ENCODE measurements at regions not wholly inside any gene's neighbourhood (a gene's known extent, or its start where the extent isn't known, plus 50 kb on each side); places are given as distances from the start of the nearest gene placed in this dataset.
"Not testable (repeated sequence)": the region's sequence is repeated elsewhere in the genome, so short reads cannot be mapped to it uniquely, and the experiment has no call there.

DNA sequence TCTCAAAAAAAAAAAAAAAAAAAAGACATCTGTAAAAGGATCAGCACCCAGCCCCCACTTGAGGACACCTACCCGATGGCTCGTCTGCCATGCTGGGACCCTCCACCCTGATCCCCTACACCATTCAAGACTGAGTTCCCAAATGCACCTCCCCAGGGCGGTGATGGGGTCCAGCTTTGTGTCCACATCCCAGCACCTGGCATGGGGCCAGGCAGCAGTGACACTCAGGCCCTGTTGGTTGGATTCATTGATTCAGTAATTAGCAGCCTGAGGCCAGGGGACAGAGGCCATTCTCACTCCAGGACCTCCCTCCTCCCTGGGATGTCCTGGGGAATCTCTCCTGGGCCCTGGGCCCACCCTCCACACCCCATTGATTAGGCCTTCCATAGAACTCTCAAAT is 88.8 kb upstream of the RUFY1 start:
- TF ChIP-seq, protein P1, sequence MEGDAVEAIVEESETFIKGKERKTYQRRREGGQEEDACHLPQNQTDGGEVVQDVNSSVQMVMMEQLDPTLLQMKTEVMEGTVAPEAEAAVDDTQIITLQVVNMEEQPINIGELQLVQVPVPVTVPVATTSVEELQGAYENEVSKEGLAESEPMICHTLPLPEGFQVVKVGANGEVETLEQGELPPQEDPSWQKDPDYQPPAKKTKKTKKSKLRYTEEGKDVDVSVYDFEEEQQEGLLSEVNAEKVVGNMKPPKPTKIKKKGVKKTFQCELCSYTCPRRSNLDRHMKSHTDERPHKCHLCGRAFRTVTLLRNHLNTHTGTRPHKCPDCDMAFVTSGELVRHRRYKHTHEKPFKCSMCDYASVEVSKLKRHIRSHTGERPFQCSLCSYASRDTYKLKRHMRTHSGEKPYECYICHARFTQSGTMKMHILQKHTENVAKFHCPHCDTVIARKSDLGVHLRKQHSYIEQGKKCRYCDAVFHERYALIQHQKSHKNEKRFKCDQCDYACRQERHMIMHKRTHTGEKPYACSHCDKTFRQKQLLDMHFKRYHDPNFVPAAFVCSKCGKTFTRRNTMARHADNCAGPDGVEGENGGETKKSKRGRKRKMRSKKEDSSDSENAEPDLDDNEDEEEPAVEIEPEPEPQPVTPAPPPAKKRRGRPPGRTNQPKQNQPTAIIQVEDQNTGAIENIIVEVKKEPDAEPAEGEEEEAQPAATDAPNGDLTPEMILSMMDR (IDR thresholded peaks at IDR 0.05): no peak
- Histone ChIP-seq H3K9me3 (ENCODE audit: control insufficient read depth, insufficient read depth, low read length) (no peaks in the 10 kb centered on the region), H3K4me1 (ENCODE audit: control insufficient read depth, insufficient read depth, low read length) (no peaks in the 10 kb centered on the region), H3K27me3 (ENCODE audit: control insufficient read depth, insufficient read depth, low read length) (no peaks in the 10 kb centered on the region), H3K27ac (ENCODE audit: low read length) (no peak overlapping the region), H3K4me3 (ENCODE audit: low read length) (no peak overlapping the region), H3K36me3 (ENCODE audit: control insufficient read depth, insufficient read depth, low read length) (no peaks in the 10 kb centered on the region)
- intact Hi-C loops (cut with micrococcal nuclease): no loop called here
- Mint-ChIP-seq H3K4me1 (no peaks in the 10 kb centered on the region), H3K27ac (no peak overlapping the region), H3K9me3 (peaks cover 0 to 2% of the 10 kb centered on the region in 2 donors), H3K4me3 (no peak overlapping the region), H3K36me3 (no peaks in the 10 kb centered on the region), H3K27me3 (ENCODE audit: low read depth in 2 of 2) (no peaks in the 10 kb centered on the region)
- WGBS (ENCODE audit: insufficient coverage): 74% methylated on average over 3 of the region's 3 CpGs
- ATAC-seq: no peak
- no peak for DNase-seq

DNA sequence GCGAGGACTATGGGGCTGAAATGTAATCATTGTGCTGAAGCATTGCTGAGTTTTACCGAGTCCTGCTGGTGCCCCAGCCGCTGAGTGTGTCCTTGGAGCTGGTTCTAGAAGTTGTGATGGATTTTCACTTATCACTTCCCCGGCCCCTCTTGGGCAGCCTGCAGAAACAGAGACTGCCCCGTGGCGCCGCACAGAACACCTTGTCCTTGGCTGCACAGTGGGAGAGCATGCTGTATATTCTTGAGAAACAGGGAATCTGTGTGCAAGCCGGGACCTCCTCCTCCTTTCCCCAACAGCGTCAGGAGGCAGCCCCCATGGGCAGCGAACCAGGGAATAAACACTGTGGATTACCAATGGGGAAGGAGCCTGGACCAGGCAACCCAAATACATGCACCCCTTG is 90.6 kb upstream of the RUFY1 start:
- DNase-seq (no peak), ATAC-seq (no peak)
- Histone ChIP-seq H3K4me3 (ENCODE audit: low read length) (no peak overlapping the region), H3K27ac (ENCODE audit: low read length) (no peak overlapping the region), H3K9me3 (ENCODE audit: control insufficient read depth, insufficient read depth, low read length) (peaks cover 14% of the 10 kb centered on the region), H3K27me3 (ENCODE audit: control insufficient read depth, insufficient read depth, low read length) (no peaks in the 10 kb centered on the region), H3K4me1 (ENCODE audit: control insufficient read depth, insufficient read depth, low read length) (peaks cover 4% of the 10 kb centered on the region), H3K36me3 (ENCODE audit: control insufficient read depth, insufficient read depth, low read length) (no peaks in the 10 kb centered on the region)
- Mint-ChIP-seq H3K4me1 (no peaks in the 10 kb centered on the region), H3K27me3 (ENCODE audit: low read depth in 2 of 2) (no peaks in the 10 kb centered on the region), H3K27ac (no peak overlapping the region), H3K9me3 (peaks cover under 1 to 4% of the 10 kb centered on the region in 2 donors), H3K36me3 (no peaks in the 10 kb centered on the region), H3K4me3 (no peak overlapping the region)
- intact Hi-C loops (cut with micrococcal nuclease): no loop called here
- TF ChIP-seq, protein P1 (IDR thresholded peaks at IDR 0.05): no peak
- 86% methylated on average over 10 of the region's 10 CpGs for WGBS (ENCODE audit: insufficient coverage)

DNA sequence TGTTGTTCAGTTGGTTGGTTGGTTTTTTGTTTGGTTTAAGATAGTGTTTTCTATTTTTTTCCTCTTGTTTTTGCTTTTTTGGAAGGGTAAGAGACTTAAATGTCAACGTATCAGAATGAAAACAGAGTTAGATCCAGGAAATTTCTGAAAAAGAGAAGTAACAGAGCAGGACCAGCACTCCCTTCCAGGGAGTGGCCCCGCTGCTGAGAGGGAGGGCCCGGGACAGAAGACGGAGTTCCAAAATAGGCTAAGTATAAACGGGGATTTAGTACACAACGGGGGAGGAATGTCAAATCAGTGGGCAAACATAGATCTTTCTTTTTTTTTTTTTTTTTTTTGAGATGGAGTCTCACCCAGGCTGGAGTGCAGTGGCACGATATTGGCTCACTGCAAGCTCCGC is 92.7 kb upstream of the RUFY1 start:
- TF ChIP-seq, protein P1 (IDR thresholded peaks at IDR 0.05): no peak

DNA sequence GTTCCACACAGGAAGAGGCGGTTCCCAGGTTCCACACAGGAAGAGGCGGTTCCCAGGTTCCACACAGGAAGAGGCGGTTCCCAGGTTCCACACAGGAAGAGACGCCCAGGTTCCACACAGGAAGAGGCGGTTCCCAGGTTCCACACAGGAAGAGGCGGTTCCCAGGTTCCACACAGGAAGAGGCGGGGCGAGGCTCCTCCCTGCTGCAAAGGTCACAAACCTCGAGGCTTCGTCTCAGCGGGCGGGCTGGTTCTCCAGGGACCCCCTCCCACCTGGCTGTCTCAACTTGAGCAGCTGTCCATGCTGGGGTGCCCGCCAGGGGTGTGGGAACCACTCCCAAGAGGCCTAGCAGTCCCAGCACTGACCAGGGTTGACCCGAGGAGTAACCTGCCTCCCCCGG is 94.3 kb upstream of the RUFY1 start:
- H3K27ac Mint-ChIP-seq; H3K36me3 ChIP-seq (ENCODE audit: control insufficient read depth, insufficient read depth, low read length); H3K4me1 ChIP-seq (ENCODE audit: control insufficient read depth, insufficient read depth, low read length); H3K36me3 Mint-ChIP-seq; H3K4me3 ChIP-seq (ENCODE audit: low read length); H3K27ac ChIP-seq (ENCODE audit: low read length); H3K4me1 Mint-ChIP-seq; DNase-seq; H3K9me3 Mint-ChIP-seq; intact Hi-C loops (cut with micrococcal nuclease); H3K27me3 Mint-ChIP-seq (ENCODE audit: low read depth in 2 of 2); H3K27me3 ChIP-seq (ENCODE audit: control insufficient read depth, insufficient read depth, low read length); ATAC-seq; H3K4me3 Mint-ChIP-seq: not testable (repeated sequence)
- peaks cover 16% of the 10 kb centered on the region for H3K9me3 ChIP-seq (ENCODE audit: control insufficient read depth, insufficient read depth, low read length)
- 87% methylated on average over 11 of the region's 15 CpGs for WGBS (ENCODE audit: insufficient coverage)

More for the DNA sequence above, 92.7 kb upstream of the RUFY1 start:
- Mint-ChIP-seq H3K4me1 (no peaks in the 10 kb centered on the region), H3K36me3 (no peaks in the 10 kb centered on the region), H3K27me3 (ENCODE audit: low read depth in 2 of 2) (peaks cover 0 to 2% of the 10 kb centered on the region in 2 donors), H3K27ac (no peak overlapping the region), H3K4me3 (no peak overlapping the region), H3K9me3 (peaks cover 4 to 5% of the 10 kb centered on the region in 2 donors)
- H3K9me3 ChIP-seq (ENCODE audit: control insufficient read depth, insufficient read depth, low read length): peaks cover 16% of the 10 kb centered on the region
- DNase-seq (no peak), ATAC-seq (no peak)
- 77% methylated on average over 7 of the region's 8 CpGs for WGBS (ENCODE audit: insufficient coverage)
- intact Hi-C loops (cut with micrococcal nuclease): no loop called here
- peaks cover 4% of the 10 kb centered on the region for H3K4me1 ChIP-seq (ENCODE audit: control insufficient read depth, insufficient read depth, low read length)
- no peak overlapping the region for H3K4me3 ChIP-seq (ENCODE audit: low read length)
- H3K27me3 ChIP-seq (ENCODE audit: control insufficient read depth, insufficient read depth, low read length): no peaks in the 10 kb centered on the region
- no peaks in the 10 kb centered on the region for H3K36me3 ChIP-seq (ENCODE audit: control insufficient read depth, insufficient read depth, low read length)
- no peak overlapping the region for H3K27ac ChIP-seq (ENCODE audit: low read length)

Data from natural killer cell (primary cell).